GM21529 (cell line): ENCODE measurements at regions not wholly inside any gene's neighbourhood (a gene's known extent, or its start where the extent isn't known, plus 50 kb on each side); places are given as distances from the start of the nearest gene placed in this dataset.
"Not testable (repeated sequence)": the region's sequence is repeated elsewhere in the genome, so short reads cannot be mapped to it uniquely, and the experiment has no call there.

Experiments
- ATAC-seq: cut with Tn5 transposase; IDR thresholded peaks from one replicate; pipeline ENCODE4 v1.9.1; 2021; ENCODE audit not compliant: unreplicated experiment

GRCh38 chr18:59038295-59039039, 101.2 kb upstream of the SEC11C start:
- no peak for ATAC-seq

GRCh38 chr18:59039040-59039320, 100.7 kb upstream of the SEC11C start:
- ATAC-seq = not testable (repeated sequence)

- ATAC-seq = no peak
Measured at GRCh38 chr18:59039449-59039848, 100.2 kb upstream of the SEC11C start.

GRCh38 chr18:59040770-59041148, 98.9 kb upstream of the SEC11C start:
- ATAC-seq = no peak

GRCh38 chr18:59041296-59041695, 98.4 kb upstream of the SEC11C start:
- ATAC-seq = no peak

- ATAC-seq = no peak
Measured at GRCh38 chr18:59041819-59042815, 97.6 kb upstream of the SEC11C start.

- no peak for ATAC-seq
Measured at GRCh38 chr18:59044855-59045254, 94.8 kb upstream of the SEC11C start.

- no peak for ATAC-seq
Measured at GRCh38 chr18:59047321-59048047, 92.2 kb upstream of the SEC11C start.

- ATAC-seq = no peak
Measured at GRCh38 chr18:59048048-59048363, 91.7 kb upstream of the SEC11C start.

GRCh38 chr18:59048378-59048777, 91.3 kb upstream of the SEC11C start:
- no peak for ATAC-seq

- no peak for ATAC-seq
Measured at GRCh38 chr18:59049721-59050660, 89.7 kb upstream of the SEC11C start.

GRCh38 chr18:59050661-59051057, 89.0 kb upstream of the SEC11C start:
- no peak for ATAC-seq

GRCh38 chr18:59051470-59052165, 88.1 kb upstream of the SEC11C start:
- no peak for ATAC-seq

- ATAC-seq = no peak
Measured at GRCh38 chr18:59052965-59053820, 86.5 kb upstream of the SEC11C start.

- no peak for ATAC-seq
Measured at GRCh38 chr18:59054496-59055287, 85.0 kb upstream of the SEC11C start.

GRCh38 chr18:59055345-59056032, 84.2 kb upstream of the SEC11C start:
- ATAC-seq = no peak

- ATAC-seq = peak; percentile 74
Measured at GRCh38 chr18:59056706-59057492, 82.8 kb upstream of the SEC11C start.
